ENCODE measurements at regions not wholly inside any gene's neighbourhood (a gene's known extent, or its start where the extent isn't known, plus 50 kb on each side); places are given as distances from the start of the nearest gene placed in this dataset.

- DNase-seq: no peak
These were observed 221.8 kb downstream of the LACC1 start for GRCh38 chr13:44101347-44102083.

- no peak for DNase-seq
These were observed 223.9 kb downstream of the LACC1 start for GRCh38 chr13:44103429-44104196.

GRCh38 chr13:44104197-44104490 lies 224.4 kb downstream of the LACC1 start:
- DNase-seq: no peak

- DNase-seq: no peak
These were observed 225.3 kb downstream of the LACC1 start for GRCh38 chr13:44104969-44105368.

GRCh38 chr13:44106266-44107152 lies 226.8 kb downstream of the LACC1 start:
- no peak for DNase-seq

- DNase-seq: no peak
These were observed 227.8 kb downstream of the LACC1 start for GRCh38 chr13:44107357-44108121.

- no peak for DNase-seq
These were observed 228.7 kb downstream of the LACC1 start for GRCh38 chr13:44108331-44108858.

GRCh38 chr13:44110091-44110621 lies 230.5 kb downstream of the LACC1 start:
- DNase-seq: no peak

GRCh38 chr13:44111701-44112100 lies 232.0 kb downstream of the LACC1 start:
- no peak for DNase-seq

- DNase-seq: no peak
These were observed 233.1 kb downstream of the LACC1 start for GRCh38 chr13:44112700-44113329.

GRCh38 chr13:44116562-44117332 lies 237.0 kb downstream of the LACC1 start:
- DNase-seq: no peak

GRCh38 chr13:44117351-44117750 lies 237.6 kb downstream of the LACC1 start:
- no peak for DNase-seq

- DNase-seq: no peak
These were observed 238.1 kb downstream of the LACC1 start for GRCh38 chr13:44117816-44118215.

GRCh38 chr13:44118881-44119280 lies 239.2 kb downstream of the LACC1 start:
- DNase-seq: no peak

- no peak for DNase-seq
These were observed 240.3 kb downstream of the LACC1 start for GRCh38 chr13:44120043-44120442.

- DNase-seq: no peak
These were observed 241.4 kb downstream of the LACC1 start for GRCh38 chr13:44120849-44121755.

- no peak for DNase-seq
These were observed 244.6 kb downstream of the LACC1 start for GRCh38 chr13:44124352-44124751.

GRCh38 chr13:44125943-44126469 lies 246.3 kb downstream of the LACC1 start:
- DNase-seq: no peak

GRCh38 chr13:44128552-44129001 lies 245.0 kb upstream of the SERP2 start:
- no peak for DNase-seq

All from stimulated activated naive CD4-positive, alpha-beta T cell treated with Interleukin-2 at 50 U/mL for 16 hours (primary cell).